Activated CD4-positive, alpha-beta memory T cell treated with anti-CD3 and anti-CD28 coated beads, Interleukin-2, amount 10 ng/mL, durations not matched to agents 7 days and 5 days (primary cell): ENCODE measurements at regions not wholly inside any gene's neighbourhood (a gene's known extent, or its start where the extent isn't known, plus 50 kb on each side); places are given as distances from the start of the nearest gene placed in this dataset.
A peak's percentile ranks its signal among the peaks of the same experiment; 100 is the strongest.

Source experiments
- CTCF ChIA-PET: fragments of 350-600 bp; sonication (Branson Sonifier 250); formaldehyde crosslinking; loops from one replicate; lab custom pipeline; 2021; ENCODE audit warnings: antibody characterized with exemption, inconsistent platforms; lab: Charles Lee
- POLR2A ChIA-PET: fragments of 350-600 bp; sonication (Branson Sonifier 250); formaldehyde crosslinking; loops from one replicate; lab custom pipeline; 2021; ENCODE audit warnings: antibody characterized with exemption; lab: Charles Lee
- DNase-seq: peaks from one replicate; pipeline ENCODE4 v3.0.0-alpha.2; 2020
- H3K27ac Mint-ChIP-seq: one replicate; pipeline ENCODE4 v1.8.0; 2021; ENCODE audit warnings: mild to moderate bottlenecking, mixed read lengths
- H3K27me3 Mint-ChIP-seq: one replicate; pipeline ENCODE4 v1.8.0; 2021; ENCODE audit warnings: mixed read lengths
- H3K36me3 Mint-ChIP-seq: one replicate; pipeline ENCODE4 v1.8.0; 2021; ENCODE audit warnings: low read depth, mixed read lengths
- H3K4me1 Mint-ChIP-seq: one replicate; pipeline ENCODE4 v1.8.0; 2021; ENCODE audit warnings: mixed read lengths
- H3K4me3 Mint-ChIP-seq: one replicate; pipeline ENCODE4 v1.8.0; 2021; ENCODE audit warnings: mild to moderate bottlenecking, mixed read lengths
- H3K9me3 Mint-ChIP-seq: one replicate; pipeline ENCODE4 v1.8.0; 2021; ENCODE audit warnings: mixed read lengths

DNA sequence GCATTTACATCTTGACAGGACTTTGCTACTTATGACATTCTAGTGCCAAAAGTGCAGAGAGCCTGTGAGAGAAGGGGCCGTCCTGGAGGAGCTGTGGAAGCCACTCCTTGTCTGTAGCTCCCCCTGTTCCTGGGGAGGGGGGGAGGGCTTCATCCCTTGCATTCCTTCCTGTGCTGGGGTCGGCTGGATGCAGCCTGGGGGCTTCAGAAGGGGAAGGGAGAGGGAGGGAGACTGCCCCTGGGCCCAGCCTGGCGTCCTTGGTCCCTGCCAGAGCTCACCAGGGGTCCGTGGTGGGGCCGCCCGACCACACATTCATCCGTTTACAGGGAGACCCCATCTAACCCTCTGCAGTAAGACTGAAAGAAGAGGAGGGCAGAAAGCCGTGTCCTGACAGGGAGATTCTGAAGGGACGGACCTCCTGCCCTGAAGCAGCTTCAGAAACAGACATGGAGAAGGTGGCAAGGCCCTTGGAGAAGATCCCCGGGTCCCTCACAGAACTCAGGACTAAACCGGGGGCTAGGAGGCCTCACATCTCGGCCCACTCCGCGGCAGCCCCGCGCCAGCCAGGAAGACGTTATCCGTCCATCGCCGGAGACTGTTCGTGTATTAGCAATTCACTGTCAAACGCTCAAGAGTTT is 258.3 kb upstream of the SALL3 start:
- Mint-ChIP-seq H3K4me3 (no peak overlapping the region), H3K27me3 (peaks cover 4% of the 10 kb centered on the region), H3K4me1 (no peaks in the 10 kb centered on the region), H3K9me3 (peaks cover 2% of the 10 kb centered on the region), H3K36me3 (no peaks in the 10 kb centered on the region), H3K27ac (no peak overlapping the region)
- DNase-seq = no peak
- CTCF ChIA-PET = no interaction called here
- POLR2A ChIA-PET = no interaction called here

DNA sequence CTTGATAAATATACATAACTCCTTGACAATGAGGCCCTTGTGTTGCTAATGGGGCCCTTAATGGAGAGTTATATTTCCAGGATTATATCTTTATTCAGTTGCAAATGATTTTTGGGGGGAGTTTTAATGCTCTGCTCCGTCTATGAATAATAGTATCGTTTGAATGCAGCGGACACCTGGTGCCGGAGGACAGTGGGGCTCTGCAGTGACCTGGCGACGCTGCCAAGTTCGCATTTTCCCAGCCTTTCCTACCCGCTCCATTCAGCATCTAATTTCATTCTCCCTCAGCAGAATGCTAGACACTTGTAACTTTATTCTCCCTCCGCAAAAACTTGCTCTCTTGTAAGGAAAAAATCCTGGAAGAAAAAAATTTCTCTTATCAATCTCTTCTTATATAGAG is 257.6 kb upstream of the SALL3 start:
- CTCF ChIA-PET = no interaction called here
- POLR2A ChIA-PET = no interaction called here
- no peak overlapping the region for H3K27ac Mint-ChIP-seq
- no peaks in the 10 kb centered on the region for H3K36me3 Mint-ChIP-seq
- peaks cover 2% of the 10 kb centered on the region for H3K9me3 Mint-ChIP-seq
- DNase-seq = no peak
- H3K27me3 Mint-ChIP-seq = peaks cover 4% of the 10 kb centered on the region
- H3K4me1 Mint-ChIP-seq = no peaks in the 10 kb centered on the region
- H3K4me3 Mint-ChIP-seq = no peak overlapping the region

- Mint-ChIP-seq H3K27ac (no peak overlapping the region), H3K27me3 (peaks cover 4% of the 10 kb centered on the region), H3K4me1 (no peaks in the 10 kb centered on the region), H3K36me3 (no peaks in the 10 kb centered on the region), H3K9me3 (peaks cover 2% of the 10 kb centered on the region), H3K4me3 (no peak overlapping the region)
- ChIA-PET POLR2A (no interaction called here), CTCF (no interaction called here)
- no peak for DNase-seq
Measured at GRCh38 chr18:78722386-78722785, 257.2 kb upstream of the SALL3 start.

- Mint-ChIP-seq H3K4me1 (no peaks in the 10 kb centered on the region), H3K27me3 (peaks cover 4% of the 10 kb centered on the region), H3K9me3 (peaks cover 2% of the 10 kb centered on the region), H3K4me3 (no peak overlapping the region), H3K36me3 (no peaks in the 10 kb centered on the region), H3K27ac (no peak overlapping the region)
- CTCF ChIA-PET = no interaction called here
- no peak for DNase-seq
- POLR2A ChIA-PET = no interaction called here
Measured at GRCh38 chr18:78722929-78723710, 256.5 kb upstream of the SALL3 start.

DNA sequence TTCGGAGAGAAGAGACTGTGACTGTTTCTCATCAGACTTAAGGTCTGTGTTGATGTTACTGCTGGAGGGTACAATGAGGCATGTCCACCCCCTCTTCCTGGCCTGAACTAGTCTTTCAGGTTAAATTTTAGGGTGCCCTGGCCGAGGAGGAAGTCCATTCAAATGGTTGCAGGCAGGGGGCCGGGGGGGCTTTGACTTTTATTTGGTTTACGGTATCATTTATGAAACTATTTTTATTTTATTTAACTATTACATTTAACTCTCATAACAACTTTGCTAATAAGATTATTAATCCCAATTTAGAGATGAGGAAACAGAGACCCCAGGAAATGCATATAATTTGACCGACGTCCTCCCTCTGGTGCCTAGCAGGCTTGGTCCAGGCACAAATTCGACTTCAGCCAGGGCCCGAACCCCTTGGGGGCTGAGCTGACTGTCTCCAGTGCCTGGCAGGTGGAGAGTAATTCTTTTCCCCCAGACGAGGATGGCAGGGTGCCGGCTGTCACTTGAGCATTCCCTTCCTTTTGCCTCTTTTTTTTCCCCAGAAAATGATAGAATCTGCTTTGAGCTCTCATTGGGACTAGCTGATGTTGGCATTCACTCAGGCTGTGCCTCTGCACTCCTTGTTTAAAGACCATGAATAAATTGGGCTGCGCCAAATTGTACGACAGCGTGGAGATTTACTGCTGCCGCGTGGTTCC is 255.3 kb upstream of the SALL3 start:
- peak; percentile 9 for DNase-seq

DNA sequence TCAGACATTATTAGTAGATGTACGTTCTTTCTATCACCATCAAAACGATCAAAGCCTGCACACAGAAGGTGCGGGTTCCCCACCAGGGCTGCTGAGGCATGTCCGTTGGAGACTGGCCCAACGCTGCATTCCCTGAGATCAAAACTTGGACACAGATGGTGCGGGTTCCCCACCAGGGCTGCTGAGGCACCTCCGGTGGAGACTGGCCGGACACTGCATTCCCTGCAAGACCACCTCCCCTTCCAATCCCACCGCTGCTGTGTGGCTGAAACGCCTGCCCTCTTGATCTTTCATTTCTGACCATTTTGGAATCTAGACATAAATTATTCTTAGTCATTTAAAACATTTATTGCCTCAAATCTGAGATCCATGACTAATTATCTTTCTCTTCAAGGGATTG is 254.2 kb upstream of the SALL3 start:
- ChIA-PET CTCF (no interaction called here), POLR2A (no interaction called here)
- H3K36me3 Mint-ChIP-seq = no peaks in the 10 kb centered on the region
- H3K27me3 Mint-ChIP-seq = peaks cover 4% of the 10 kb centered on the region
- H3K4me3 Mint-ChIP-seq = no peak overlapping the region
- H3K27ac Mint-ChIP-seq = no peak overlapping the region
- H3K9me3 Mint-ChIP-seq = no peaks in the 10 kb centered on the region
- H3K4me1 Mint-ChIP-seq = no peaks in the 10 kb centered on the region
- DNase-seq = no peak

More for the DNA sequence above, 255.3 kb upstream of the SALL3 start:
- ChIA-PET POLR2A (no interaction called here), CTCF (no interaction called here)
- Mint-ChIP-seq H3K4me3 (no peak overlapping the region), H3K9me3 (no peaks in the 10 kb centered on the region), H3K36me3 (no peaks in the 10 kb centered on the region), H3K27ac (no peak overlapping the region), H3K27me3 (peaks cover 4% of the 10 kb centered on the region), H3K4me1 (no peaks in the 10 kb centered on the region)

GRCh38 chr18:78726326-78727056 is 253.1 kb upstream of the SALL3 start:
- H3K36me3 Mint-ChIP-seq = no peaks in the 10 kb centered on the region

GRCh38 chr18:78727057-78727739 is 252.4 kb upstream of the SALL3 start:
- H3K27me3 Mint-ChIP-seq = peaks cover 2% of the 10 kb centered on the region
- CTCF ChIA-PET = no interaction called here
- POLR2A ChIA-PET = no interaction called here
- H3K9me3 Mint-ChIP-seq = no peaks in the 10 kb centered on the region
- H3K36me3 Mint-ChIP-seq = no peaks in the 10 kb centered on the region
- no peaks in the 10 kb centered on the region for H3K4me1 Mint-ChIP-seq
- no peak overlapping the region for H3K4me3 Mint-ChIP-seq
- no peak overlapping the region for H3K27ac Mint-ChIP-seq
- no peak for DNase-seq

More at GRCh38 chr18:78726326-78727056, 253.1 kb upstream of the SALL3 start:
- H3K4me1 Mint-ChIP-seq = no peaks in the 10 kb centered on the region
- CTCF ChIA-PET = no interaction called here
- H3K27me3 Mint-ChIP-seq = peaks cover 3% of the 10 kb centered on the region
- POLR2A ChIA-PET = no interaction called here
- no peaks in the 10 kb centered on the region for H3K9me3 Mint-ChIP-seq
- no peak overlapping the region for H3K4me3 Mint-ChIP-seq
- H3K27ac Mint-ChIP-seq = no peak overlapping the region
- no peak for DNase-seq

GRCh38 chr18:78727877-78728783 is 251.5 kb upstream of the SALL3 start:
- H3K4me1 Mint-ChIP-seq = no peaks in the 10 kb centered on the region
- no peak overlapping the region for H3K4me3 Mint-ChIP-seq
- no peak for DNase-seq
- H3K9me3 Mint-ChIP-seq = no peaks in the 10 kb centered on the region
- CTCF ChIA-PET = no interaction called here
- H3K27ac Mint-ChIP-seq = no peak overlapping the region
- no peaks in the 10 kb centered on the region for H3K27me3 Mint-ChIP-seq
- no peaks in the 10 kb centered on the region for H3K36me3 Mint-ChIP-seq
- POLR2A ChIA-PET = no interaction called here

GRCh38 chr18:78728784-78729467 is 250.7 kb upstream of the SALL3 start:
- Mint-ChIP-seq H3K36me3 (no peaks in the 10 kb centered on the region), H3K9me3 (no peaks in the 10 kb centered on the region), H3K4me3 (no peak overlapping the region), H3K27ac (no peak overlapping the region), H3K4me1 (no peaks in the 10 kb centered on the region), H3K27me3 (no peaks in the 10 kb centered on the region)
- CTCF ChIA-PET = no interaction called here
- no peak for DNase-seq
- POLR2A ChIA-PET = no interaction called here

DNA sequence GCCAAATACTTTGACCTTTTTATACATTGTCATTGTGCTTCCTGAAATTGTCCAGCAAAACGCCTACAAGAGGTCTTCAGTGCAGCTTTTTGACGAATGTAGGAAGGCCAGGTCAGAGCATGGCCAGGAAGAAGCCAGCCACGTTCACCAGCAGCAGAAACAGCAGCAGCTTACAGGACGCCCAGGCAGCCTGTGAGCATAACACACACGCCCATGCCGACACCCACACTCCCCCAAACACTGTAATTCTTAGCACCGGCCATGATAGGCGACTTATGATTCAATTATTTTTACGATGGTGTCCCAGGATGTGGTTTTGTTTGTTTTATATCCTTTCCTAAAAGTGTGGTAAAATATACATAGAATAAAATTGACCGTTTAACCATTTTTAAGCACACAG is 249.1 kb upstream of the SALL3 start:
- ChIA-PET CTCF (no interaction called here), POLR2A (no interaction called here)
- Mint-ChIP-seq H3K27ac (no peak overlapping the region), H3K27me3 (no peaks in the 10 kb centered on the region), H3K4me1 (no peaks in the 10 kb centered on the region), H3K9me3 (no peaks in the 10 kb centered on the region), H3K4me3 (no peak overlapping the region), H3K36me3 (no peaks in the 10 kb centered on the region)
- DNase-seq = no peak
